HG02588 (cell line): ENCODE measurements at regions not wholly inside any gene's neighbourhood (a gene's known extent, or its start where the extent isn't known, plus 50 kb on each side); places are given as distances from the start of the nearest gene placed in this dataset.

Source experiments
- ATAC-seq: cut with Tn5 transposase; IDR thresholded peaks from one replicate; pipeline ENCODE4 v1.9.1; 2021; ENCODE audit warnings: mild to moderate bottlenecking, moderate library complexity; ENCODE audit not compliant: unreplicated experiment

DNA sequence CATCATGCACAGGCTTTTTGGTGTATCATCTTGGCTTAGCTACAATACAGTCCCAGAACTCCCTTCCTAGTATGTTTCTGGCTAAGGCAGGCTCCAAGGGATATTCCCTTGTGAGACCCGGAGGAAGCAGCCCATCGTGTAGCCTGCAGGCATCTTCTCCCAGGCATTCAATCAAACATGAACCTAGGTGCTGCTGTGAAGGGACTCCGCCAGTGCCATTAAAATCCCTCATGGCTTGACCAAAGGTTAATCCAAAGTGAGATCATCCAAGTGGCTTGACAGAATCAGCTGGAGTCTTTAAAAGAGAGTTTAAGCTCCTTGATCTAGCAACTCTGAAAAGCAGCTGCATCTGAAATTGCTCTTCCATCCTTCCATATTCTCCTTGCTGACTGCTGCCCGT lies 333.9 kb downstream of the DIRAS2 start:
- no peak for ATAC-seq

DNA sequence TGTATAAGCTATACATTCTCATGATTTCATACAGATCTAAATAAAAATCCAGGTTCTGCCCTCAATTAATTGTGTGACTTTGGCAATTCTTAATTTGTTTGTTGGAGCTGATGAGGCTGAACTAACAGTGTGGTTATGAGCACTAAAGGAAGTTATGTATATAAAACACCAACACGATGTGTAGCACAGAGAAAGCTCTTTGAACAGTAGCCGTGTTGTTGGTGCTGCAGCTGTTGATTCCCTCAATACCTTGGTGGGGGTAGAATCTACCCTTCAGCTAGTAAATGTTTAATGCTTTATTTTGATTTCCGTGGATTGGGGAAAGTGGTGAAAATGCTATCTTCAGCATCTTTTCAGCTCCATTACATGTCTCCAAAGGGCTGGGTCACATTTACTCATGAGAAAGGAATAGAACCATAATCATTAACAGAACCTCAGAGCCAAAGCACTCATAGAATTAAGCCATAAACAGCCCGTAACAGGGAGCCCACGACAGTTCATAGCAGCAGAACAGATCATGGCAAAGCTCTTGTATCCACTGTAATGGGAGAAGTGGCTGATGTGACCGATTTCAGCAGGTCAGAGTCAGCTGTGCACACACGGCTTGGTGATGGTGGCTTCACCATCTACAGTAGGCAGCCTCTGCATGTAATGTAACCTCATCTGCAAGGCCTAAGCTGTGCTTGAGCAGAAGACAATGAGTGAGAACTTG lies 332.7 kb downstream of the DIRAS2 start:
- ATAC-seq = no peak

DNA sequence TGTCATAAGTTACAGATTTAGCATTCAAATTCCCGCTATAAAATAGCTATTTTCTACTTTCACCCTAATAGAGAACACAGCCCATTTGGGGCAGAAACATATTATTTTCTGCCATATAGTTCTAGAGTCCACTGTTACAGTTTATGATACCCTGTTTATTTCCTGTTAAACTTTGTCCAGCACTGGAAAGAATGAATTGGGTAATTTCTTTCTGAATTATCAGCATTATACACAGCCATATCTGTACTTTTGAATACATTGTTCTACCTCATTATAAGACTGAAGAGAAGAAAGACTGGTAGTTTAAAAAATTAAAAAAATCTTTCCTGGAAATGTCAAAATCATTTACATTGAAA lies 332.1 kb downstream of the DIRAS2 start:
- ATAC-seq = no peak

GRCh38 chr9:90311811-90312210 lies 330.8 kb downstream of the DIRAS2 start:
- ATAC-seq = no peak

DNA sequence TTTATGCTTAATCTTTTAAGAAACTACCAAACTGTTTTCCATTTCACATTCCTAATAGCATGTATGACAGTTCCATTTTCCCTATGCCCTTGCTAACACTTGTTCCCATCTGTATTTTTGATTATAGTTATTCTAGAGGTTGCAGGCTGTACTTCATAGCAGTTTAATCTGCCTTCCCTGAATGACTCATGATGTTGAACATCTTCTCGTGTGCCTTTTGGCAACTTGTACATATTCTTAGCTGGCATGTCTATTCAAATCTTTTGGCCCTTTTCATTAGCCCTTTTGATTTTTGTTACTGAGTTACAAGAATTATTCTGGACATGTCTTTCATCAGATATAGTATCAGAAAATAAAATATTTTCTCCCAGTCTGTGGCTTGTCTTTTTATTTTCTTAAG lies 320.3 kb downstream of the DIRAS2 start:
- no peak for ATAC-seq

DNA sequence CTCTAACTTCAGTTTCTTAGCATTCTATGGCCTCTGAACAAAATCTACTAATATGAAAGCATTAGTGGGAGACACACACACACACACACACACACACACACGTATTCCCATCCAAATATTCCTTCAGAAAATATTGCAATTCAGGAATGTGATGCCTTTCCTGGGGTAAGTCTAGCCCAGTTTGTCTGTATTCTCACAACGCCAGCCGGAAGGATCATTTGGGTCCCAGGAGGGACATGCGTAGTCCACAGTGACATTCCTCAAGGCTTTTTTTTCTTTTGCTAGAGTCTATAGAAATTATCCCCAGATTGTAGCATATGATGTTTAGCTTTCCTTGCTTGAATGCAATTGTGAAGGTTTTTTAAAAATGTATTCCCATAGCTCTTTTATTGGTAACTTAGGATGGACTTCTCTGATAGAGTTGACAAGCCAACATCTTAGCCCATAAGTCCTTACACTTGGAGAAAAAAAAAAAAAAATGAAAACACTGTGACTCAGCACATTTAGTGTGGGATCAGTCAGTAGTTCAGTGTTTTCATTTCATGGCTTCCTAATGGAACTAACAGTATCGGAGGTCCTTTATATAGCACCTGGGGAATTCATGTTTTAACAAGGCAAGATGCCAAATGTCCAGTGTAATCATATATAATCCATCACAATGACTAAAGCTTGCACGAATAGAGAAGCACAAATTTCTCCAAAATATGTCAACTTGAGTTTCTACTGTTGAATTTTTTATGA lies 316.5 kb downstream of the DIRAS2 start:
- no peak for ATAC-seq

- no peak for ATAC-seq
Observed at GRCh38 chr9:90330231-90330630, 312.4 kb downstream of the DIRAS2 start.

DNA sequence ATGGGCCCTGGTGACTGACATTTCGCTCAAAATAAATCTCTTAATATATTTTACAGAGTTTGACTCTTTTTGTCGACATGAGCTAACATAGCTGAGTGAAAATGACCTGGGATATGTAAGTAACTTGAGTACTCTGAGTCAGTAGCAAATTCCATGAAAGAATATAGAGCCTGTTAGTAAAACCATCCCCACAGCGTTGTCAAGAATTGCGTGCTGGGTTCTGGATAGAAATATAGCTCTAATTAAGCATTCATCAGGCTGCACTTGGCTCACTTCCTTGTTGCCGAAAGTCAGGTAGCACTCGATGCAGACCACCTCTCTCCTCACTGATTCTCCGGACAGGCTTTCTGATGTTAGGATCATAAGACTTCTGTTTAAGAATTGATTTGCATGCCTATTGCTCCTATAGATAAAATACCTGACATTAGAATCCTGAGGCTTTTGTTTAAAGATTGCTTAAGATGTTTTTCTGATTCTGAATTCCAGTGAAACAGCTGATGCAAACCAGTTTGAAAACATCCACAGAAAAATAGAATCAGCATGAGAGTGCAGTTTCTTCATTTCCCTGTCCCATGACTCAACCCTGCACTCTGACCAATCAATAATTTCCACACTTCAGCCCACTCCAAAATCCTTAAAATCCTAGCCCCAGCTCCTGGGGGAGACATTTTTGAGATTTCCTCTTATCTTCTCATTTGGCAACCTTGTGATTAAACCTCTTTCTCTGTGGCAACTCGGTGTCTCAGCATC lies 310.6 kb downstream of the DIRAS2 start:
- ATAC-seq = no peak

- ATAC-seq = no peak
Observed at GRCh38 chr9:90333226-90333625, 309.4 kb downstream of the DIRAS2 start.

DNA sequence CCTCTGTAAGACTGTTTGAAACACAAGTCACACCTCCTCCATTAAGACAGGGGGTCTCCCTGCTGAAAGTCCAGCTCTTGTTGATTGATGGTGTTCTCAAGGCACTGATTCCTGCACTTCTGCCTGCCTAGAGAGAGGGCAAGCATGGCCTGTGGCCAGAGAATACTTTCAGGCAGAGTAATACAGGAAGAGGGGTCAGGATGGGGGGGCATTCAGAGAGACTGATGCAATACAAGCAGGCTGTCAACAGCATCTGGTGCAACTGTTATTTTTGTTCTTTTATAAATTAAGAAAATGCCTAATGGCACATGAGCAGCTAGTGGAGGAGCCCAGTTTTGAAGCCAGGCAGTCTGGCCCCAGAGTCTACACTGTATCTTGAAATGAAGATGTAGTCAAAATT lies 302.2 kb downstream of the DIRAS2 start:
- no peak for ATAC-seq

GRCh38 chr9:90342607-90343006 lies 300.0 kb downstream of the DIRAS2 start:
- no peak for ATAC-seq

DNA sequence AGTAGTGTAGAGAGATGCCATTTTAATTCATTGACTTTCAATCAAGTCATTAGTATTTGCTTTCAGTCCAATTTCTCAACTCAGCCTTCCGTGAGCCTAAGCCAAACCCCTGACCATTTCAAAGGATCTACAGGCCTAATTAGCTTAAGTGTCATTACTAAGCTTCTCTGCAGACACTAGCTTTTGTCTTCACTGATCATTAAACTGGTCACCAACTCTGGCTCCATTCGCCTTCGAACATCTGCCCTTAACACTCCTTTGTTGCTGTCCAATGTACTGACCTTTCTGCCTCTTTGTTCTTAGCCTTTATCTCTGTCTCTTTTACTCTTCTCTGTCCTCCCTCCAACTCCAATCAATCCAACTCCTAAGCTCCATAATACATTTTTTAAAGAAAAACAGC lies 299.3 kb downstream of the DIRAS2 start:
- ATAC-seq = no peak

DNA sequence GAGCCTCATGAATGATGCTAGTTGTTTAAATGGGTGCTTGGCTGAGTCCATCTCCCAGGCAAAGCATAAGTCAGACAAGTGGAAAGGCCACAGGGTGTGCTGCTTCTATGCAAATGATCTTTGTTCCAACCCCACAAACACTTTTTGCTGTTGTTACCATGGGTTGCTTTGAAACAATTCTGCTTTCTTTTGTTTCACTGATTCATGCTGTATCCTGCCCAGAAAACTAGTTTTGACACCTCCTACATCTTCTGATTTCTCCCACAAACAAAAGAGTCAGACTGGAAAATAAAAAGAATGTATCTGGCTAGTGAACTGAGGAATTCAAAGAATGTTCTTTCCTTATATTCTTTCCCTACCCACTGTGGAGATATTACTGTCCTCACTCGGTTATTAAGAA lies 298.6 kb downstream of the DIRAS2 start:
- no peak for ATAC-seq

DNA sequence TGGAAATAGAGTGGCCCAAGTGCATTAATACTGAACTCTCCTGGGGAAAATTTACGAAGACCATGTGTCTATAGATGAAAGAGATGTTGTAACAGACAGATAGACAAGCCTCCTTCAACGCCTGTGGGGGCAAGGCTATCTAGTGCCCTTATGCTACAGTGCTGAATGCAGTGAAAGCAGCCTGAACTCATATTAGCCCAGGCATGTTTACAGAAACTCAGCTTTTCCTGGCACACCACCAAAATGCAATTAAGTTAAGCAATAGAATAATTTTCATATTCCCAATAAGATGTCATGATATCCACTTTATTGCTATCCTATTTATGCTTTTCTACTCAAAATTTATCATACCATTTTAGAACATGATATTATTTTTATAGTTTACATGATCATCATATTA lies 277.0 kb downstream of the DIRAS2 start:
- ATAC-seq = no peak

DNA sequence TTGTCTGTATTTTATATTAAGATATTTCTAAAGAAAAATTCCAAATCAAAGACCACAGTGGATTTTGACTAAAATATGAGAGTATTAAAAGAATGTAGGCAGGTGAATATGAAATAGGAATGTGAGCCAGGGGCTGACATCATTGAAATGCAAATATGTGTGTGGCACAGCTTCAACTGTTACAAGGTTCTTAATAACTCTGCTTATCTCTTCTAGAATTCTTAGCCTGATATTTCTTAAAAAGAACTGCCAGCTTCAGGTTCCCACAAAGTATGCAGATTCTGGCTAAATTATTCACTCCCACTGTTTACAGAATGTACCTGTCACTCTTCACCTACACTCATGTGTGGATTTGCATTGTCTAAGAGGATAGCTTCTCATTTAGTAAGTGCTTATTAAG lies 274.4 kb downstream of the DIRAS2 start:
- ATAC-seq = no peak

GRCh38 chr9:90368928-90369327 lies 273.7 kb downstream of the DIRAS2 start:
- ATAC-seq = no peak

- ATAC-seq = no peak
Observed at GRCh38 chr9:90379771-90380170, 262.9 kb downstream of the DIRAS2 start.

DNA sequence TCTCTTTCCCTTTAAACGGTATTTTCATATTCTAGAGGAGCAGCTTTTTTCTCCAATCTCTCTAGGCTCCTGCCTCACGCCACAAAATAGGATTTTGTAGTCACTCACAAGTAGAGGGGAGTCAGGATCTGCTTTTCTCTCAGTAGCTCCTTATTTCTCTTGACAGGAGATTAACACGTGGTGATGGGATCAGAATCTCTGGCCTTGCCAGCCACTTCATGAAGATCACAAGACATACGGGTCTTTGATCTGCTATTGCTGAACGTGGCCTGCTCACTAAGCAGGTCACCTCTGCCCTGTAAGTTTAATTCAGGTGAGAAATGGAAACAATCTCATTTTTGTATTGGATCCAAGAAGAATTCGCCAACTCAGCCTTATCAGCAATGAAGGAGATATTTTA lies 257.5 kb downstream of the DIRAS2 start:
- no peak for ATAC-seq

- no peak for ATAC-seq
Observed at GRCh38 chr9:90393365-90394152, 249.1 kb downstream of the DIRAS2 start.

DNA sequence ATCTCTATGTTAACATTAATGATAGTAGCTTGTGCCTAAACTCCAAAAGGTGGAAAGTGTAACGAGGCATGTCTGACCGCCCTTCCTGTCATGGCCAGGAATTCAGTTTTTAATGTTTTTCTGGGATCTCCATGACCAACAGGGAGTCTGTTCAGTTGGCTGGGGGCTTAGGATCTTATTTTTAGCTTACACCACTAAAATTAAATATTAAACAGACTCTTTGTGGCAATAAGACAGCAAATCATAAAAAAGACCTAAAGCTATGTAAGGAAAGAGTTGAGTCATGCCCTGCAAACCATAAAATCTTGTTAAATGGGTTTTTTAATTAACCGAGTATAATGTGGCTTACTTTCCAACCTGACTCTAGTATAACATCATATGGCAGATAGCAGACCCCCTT lies 247.8 kb downstream of the DIRAS2 start:
- no peak for ATAC-seq

- ATAC-seq = no peak
Observed at GRCh38 chr9:90400091-90400490, 242.5 kb downstream of the DIRAS2 start.
